ENCODE measurements at regions not wholly inside any gene's neighbourhood (a gene's known extent, or its start where the extent isn't known, plus 50 kb on each side); places are given as distances from the start of the nearest gene placed in this dataset.

DNA sequence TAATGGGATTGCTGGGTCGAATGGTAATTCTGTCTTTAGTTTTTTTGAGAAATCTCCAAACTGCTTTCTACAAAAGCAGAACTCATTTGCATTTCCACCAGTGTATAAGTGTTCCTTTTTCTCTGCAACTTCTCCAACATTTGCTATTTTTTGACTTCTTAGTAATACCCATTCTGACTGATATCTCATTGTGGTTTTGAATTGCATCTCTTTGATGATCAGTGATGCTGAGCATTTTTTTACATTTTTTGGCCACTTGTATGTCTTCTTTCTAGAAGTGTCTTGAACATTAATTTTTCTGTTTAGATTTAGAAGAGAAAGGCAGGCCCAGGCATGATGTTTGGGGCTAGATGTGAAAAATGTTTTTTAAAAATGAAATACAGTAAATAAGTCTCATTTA is 553.1 kb upstream of the MAN1A1 start:
- DNase-seq (ENCODE audit: low read depth in 2 of 2, low spot score in 1 of 2): no peak

DNA sequence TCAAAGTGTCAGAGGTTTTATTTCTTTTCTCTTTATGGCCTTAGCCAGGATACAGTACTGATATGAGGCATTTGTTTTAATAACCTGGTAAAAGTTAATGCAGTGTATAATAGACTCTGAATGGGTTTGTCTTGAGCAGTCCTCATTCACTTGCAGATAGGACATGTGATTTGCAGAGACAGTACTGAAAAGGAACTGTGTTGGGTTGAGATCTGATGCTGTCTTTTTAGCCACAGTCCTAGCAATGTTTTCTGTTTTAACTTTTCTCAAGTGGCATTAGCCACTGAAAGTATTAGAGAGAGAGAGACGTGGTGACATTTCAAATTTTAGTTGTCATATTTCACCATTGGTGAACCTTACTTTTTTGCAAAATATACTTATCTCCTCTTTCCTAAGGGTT is 547.2 kb upstream of the MAN1A1 start:
- DNase-seq (ENCODE audit: low read depth in 2 of 2, low spot score in 1 of 2): no peak

DNA sequence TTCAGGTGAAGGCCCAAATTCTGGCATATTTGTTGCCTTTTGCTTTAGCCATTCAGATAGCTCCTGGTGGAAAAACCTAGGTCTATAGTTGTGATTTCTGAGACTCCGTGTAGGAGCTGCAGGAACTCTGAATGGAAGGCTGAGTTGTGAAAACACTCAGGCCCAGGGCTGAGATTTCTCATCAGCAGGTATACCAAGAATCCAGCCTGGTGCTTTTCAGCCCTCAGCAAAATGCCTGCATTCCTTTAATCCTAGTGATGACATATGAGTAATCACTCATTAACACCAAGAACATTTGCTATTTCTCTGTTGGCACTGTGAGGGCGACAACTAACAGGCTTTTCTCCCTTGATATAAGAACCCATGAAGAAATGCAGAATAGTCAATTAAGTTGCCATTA is 546.1 kb upstream of the MAN1A1 start:
- DNase-seq (ENCODE audit: low read depth in 2 of 2, low spot score in 1 of 2): no peak

DNA sequence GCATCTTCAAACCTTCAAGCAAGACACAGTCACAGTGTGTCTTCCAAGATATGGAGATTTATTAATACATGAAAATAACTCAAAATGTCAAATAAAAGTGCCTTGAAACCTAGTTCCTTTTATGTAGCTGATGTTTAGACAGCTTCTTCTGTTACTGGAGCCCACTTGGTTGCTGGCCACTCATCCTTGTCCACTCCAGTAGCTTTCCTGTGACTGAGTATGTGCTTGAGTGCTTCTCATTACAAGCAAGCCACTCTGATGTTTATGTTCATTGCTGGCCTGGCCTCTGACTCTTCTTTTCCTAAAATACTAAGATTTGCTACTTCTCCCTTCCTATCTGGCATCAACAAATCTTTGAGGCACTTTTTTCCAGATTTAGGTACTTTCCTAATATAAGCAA is 545.2 kb upstream of the MAN1A1 start:
- no peak for DNase-seq (ENCODE audit: low read depth in 2 of 2, low spot score in 1 of 2)

DNA sequence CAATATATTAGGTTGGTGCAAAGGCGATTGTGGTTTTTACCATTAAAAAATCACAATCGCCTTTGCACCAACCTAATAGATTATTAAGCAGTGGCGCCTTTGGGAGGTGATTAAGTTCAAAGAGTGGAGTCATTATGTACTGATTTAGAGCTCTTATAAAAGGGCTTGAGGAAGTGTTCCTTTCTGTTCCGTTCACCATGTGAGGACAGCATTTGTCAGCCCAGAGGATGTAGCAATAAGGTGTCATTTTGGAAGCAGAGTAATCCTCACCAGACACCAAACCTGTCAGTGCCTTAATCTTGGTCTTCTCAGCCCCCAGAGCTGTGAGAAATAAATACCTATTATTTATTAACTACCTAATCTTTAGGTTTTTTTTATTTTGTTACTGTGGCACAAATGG is 542.1 kb upstream of the MAN1A1 start:
- DNase-seq (ENCODE audit: low read depth in 2 of 2, low spot score in 1 of 2): no peak

DNA sequence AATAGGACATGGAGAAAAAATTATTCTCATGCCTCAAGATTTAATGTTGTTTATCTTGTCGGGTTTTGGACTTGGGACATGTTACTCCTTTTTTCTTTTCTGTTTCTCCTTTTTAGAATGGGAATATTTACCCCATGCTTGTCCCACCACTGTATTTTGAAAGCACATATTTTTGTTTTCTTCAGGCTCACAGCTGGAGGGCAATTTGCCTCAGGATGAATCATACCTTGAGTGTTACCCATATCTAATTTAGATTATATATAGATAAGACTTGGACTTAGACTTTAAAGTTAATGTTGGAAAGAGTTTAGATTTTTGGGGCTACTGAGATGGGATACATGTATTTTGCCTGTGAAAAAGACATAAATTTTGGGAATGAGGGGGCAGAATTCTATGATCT is 541.6 kb upstream of the MAN1A1 start:
- no peak for DNase-seq (ENCODE audit: low read depth in 2 of 2, low spot score in 1 of 2)

DNA sequence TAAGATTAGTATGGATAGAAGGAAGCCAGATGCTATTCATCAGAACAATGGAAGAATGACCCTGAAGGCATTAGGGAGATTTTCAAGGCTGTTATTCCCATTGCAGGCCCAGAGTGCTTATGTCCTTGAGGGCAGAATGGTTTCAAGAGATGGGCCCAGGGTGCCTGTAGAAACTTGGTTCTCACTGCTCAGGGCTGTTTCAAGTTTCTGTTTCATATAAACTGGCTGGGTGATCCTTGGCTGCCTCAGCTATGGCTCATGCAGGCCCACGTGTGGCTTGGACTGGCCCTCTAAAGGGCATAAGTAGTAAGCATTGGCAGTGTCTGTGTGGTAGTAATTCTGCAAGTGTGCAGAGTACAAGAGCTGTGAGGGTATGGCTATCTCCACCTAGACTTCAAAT is 540.9 kb upstream of the MAN1A1 start:
- DNase-seq (ENCODE audit: low read depth in 2 of 2, low spot score in 1 of 2): no peak

DNA sequence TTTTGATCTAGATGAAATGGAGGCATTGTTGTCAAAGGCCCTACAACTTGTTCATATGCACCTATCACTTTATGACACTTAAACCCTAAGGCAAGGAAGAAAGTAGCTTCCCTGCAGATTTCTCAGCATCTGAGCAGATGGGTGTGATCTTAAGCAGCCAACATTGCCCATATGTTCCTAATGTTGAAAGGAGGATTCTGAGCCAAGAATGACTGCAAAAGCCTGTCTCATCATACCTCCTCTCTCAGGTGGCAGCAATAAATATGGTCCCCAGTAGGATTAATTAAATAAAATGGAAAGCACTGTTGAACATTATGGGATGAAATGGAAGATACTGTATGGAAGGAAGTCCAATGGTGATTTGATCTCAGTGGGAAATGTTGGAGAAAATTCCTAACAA is 538.1 kb upstream of the MAN1A1 start:
- DNase-seq (ENCODE audit: low read depth in 2 of 2, low spot score in 1 of 2): no peak

DNA sequence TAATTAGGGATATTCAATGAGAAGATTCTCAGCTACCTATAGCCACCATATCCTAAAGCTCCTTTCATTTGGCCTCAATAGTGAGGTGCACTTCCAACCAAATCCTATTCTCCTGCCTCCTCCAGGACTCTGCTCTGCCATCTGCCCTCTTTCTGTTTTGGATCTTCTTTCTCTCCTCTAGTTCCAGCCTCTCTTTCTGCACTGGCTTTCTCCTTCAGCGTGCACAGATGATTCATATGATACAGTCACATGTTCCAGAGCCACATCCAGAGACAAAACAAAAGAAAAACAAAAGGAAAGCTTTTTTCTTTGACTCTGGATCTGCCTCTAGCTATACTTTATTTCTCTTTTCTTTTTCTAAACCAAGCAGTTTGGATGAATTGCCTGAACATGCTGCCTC is 531.9 kb upstream of the MAN1A1 start:
- DNase-seq (ENCODE audit: low read depth in 2 of 2, low spot score in 1 of 2): no peak

DNA sequence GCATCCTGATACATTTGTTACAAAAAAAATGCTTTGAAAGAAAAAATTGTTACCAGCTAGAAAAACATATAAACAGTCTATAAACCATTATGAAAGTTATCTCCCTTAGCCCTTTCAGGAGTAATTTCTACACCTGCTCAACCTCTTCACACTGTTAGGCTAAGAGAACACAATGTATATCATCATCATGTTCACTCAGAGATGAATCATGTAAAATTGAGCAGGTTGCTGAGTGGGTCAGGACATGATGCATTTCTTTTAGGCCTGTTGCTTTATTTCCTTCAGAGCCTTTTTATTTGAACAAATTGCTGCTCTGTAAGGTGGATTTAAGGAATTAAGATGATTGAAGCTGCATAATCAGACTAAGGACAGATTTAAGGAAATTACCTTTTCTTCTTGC is 531.3 kb upstream of the MAN1A1 start:
- no peak for DNase-seq (ENCODE audit: low read depth in 2 of 2, low spot score in 1 of 2)

DNA sequence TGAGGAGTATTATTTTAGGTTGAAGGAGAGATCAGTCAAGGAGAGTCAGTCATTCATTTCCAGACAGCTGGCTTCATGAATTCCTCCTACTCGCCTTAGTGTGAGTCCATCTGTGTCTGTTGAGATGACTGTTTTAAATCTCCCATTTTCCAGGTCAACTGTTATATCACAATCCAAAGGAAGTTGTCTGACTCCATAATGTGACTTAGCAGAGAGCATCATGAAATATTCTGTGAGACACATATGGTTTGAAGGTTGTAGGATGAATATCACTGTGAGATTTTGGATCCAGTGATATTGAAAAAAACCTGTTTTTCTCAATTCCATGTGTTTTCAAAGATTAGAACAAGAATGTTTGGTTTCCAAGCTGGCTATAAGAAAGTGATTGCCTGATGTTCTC is 530.2 kb upstream of the MAN1A1 start:
- DNase-seq (ENCODE audit: low read depth in 2 of 2, low spot score in 1 of 2): no peak

DNA sequence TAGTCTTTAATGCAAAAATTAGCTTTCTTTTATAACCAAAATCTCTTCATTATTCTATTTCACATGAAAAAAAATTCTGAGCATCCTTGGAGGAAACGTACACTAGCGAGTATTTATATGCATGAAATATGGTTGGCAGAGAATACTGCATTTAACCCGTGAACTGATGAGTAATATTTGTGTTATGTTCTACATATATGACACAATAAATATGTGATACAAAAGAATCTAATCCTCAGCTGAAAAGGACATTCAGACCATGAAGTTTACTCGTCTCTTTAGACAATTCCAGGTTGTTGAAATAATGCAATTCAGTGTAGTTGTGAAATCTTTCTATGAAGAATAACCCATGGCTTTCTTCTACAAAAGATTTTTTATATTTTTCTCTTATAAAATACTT is 524.8 kb upstream of the MAN1A1 start:
- no peak for DNase-seq (ENCODE audit: low read depth in 2 of 2, low spot score in 1 of 2)

DNA sequence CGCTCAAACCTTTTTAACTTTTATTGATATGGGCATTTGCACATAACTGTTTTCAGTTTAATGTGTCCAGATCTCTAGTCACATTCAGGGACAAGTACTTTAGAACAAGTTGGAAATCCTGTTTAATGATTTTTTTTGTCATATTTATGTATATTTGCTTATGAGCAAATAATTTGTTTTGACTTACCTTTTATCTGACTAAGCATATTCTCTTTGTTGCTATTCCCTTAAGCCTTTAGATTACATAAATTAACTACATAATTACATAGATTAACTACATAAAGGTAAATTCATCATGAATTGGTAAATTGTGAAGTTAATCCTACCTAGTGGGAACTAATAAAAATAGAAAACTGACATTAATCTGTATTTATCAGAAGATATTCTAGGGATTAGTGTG is 523.5 kb upstream of the MAN1A1 start:
- no peak for DNase-seq (ENCODE audit: low read depth in 2 of 2, low spot score in 1 of 2)

DNA sequence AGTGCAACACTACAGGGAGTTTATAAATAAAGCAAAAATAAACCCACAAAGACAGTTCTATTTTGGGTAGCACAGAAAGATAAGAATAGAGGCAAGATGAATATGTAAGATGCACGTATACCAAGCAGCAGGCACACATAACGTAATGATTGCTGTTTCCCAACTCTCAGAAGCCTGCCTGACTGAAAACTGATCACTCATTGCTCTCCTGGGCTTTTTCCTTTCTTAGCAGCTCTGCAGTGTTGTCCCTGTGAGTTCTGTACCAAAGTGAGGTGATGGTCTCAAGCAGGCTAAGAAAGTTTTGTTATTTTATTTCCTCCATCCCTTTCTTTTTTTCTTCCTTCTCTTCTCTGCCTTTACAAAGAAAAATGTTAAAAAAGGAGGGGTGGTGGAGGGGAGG is 522.0 kb upstream of the MAN1A1 start:
- DNase-seq (ENCODE audit: low read depth in 2 of 2, low spot score in 1 of 2): no peak

DNA sequence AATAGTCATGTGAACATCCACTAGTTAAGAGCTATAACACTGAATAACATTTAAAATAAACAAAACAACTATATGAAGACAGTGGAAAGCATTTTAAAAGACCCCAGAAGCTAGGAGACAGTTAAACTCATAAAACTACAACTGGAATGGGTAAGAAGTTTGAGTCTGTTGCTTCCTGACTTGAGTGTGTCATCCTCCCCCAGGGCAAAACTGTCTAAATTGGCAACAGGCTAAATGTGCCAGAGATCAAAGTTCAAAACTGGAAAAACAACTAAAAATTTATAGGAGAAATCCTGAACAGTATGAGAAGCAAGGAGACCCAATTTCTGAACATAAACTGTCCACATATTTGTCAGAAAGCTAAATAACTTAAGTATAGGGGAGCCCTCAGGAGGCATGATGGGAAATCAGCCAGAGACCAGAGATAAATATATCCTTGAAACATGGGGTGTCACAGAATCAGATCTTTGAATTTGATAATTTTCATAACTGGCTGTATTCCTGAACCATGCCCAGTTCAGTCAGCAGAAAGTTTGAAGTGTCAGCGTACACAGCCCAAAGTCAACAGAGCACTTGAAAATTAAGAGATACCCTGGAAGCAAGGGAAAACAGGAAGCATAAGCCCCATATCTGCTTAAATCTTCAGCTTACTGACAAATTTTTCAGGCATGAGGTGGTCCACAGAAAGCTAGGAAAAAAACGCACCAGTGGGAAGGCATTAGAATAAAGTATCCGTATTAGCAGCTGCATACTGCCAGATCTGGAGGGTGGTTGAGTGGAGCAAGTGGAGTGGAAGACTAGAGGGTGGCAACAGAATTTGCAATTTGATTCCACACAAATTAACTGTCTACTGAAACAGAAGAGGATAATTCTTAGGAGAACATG is 516.1 kb upstream of the MAN1A1 start:
- no peak for DNase-seq (ENCODE audit: low read depth in 2 of 2, low spot score in 1 of 2)

DNA sequence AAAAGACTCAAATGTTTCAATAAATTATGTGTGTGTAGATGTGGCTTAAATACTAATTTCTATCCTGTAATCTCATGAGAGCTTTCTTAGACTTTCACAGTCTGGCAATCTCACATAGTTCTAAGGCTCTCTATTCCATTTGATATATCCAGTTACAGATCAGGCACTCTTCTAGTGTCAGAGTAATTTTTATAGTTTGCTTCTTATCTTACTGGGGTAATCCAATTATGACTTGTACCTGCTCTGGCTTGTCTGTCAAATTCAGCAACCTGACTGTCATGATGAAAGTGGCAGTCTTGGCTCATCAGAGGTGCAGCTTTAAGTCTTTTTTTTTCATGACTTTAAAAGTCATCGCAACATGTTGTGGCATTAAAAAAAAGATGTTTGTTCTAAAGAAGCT is 513.2 kb upstream of the MAN1A1 start:
- no peak for DNase-seq (ENCODE audit: low read depth in 2 of 2, low spot score in 1 of 2)

DNA sequence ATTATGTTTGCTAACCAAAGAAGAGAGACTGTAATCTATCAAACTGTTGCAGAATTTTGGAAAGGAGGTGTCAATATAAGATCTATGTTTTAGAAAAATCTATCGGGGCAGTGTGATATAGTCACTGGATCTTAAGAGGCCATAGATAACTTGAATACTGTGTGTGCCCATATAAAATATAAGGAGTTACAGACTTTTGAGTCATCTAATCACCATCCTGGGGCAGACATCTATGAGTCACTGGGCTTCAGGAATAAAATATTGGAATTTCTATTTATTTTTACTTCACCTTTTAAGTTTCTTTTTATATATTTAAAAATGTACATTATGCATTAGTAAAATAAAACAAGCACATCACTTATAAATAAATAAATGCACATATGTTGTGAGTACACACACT is 509.3 kb upstream of the MAN1A1 start:
- no peak for DNase-seq (ENCODE audit: low read depth in 2 of 2, low spot score in 1 of 2)

DNA sequence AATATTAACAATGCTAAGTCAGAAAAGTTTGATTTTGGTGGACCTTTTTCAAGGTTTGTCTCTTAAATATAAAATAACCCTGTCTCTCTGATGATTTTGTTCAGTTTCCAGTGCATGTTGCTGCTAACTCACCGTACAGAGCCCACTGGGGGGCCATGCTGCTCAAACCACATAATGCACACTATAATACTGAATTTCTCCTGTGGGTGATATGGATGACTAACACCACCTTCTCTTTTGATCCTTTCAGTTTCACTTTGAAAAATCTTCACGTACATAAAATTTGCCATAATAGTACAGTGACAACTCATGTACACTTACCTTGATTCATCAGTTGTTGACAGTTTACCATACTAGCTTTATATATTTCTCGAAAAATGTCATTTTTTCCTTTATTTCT is 506.6 kb upstream of the MAN1A1 start:
- DNase-seq (ENCODE audit: low read depth in 2 of 2, low spot score in 1 of 2): no peak

DNA sequence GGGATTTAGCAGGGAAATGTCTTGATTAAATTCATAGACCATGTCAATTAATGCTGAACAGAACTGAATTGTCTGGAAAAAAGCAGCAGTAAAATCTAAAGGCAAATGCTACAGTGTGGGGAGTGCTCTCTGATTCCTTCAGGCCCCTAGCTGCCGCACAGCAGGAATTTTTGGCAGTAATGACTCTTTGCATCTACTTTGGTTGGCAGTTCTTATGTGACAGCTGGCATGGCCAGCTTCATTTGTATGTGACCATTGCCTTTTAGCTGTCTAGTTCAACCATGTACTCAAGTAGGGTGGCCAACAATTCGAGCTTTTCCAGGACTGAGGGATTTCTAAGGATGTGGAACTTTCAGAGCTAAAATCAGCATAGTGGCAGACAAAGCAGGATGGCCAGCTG is 499.1 kb upstream of the MAN1A1 start:
- no peak for DNase-seq (ENCODE audit: low read depth in 2 of 2, low spot score in 1 of 2)

DNA sequence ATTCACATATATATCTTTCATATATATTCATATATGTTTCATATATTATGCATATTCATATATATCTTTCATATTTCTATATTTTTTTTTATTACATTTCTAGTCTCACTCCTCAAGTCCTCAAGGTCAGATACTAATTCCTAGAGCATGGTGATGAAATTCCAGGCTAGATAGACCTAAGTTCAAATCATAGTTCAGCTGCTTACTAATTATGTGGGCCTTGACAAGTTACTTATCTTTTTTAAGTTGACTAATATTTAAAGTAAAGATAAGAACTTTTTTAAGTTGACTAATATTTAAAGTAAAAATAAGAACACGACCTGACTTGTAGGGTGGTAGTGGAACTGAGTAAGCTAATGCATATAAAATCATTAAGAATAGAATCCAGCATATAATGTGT is 495.6 kb upstream of the MAN1A1 start:
- no peak for DNase-seq (ENCODE audit: low read depth in 2 of 2, low spot score in 1 of 2)

DNA sequence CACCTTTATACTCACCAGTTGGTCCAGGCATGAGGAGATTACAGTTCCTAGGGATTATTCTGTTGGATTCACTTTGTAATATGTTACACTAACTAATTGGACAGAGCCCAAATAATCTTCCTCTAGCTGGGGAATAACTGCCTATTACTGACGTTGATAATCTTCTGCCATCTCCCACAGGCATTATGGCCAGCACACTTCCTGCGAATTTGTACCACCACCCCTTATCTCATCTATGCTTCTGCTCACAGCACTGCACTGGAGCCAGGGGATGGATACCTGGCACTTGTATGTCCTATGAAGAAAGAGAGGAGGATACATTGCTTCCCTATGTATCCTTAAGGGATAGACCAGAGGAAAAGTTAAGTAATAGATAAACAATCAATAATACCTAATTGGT is 494.8 kb upstream of the MAN1A1 start:
- DNase-seq (ENCODE audit: low read depth in 2 of 2, low spot score in 1 of 2): no peak

DNA sequence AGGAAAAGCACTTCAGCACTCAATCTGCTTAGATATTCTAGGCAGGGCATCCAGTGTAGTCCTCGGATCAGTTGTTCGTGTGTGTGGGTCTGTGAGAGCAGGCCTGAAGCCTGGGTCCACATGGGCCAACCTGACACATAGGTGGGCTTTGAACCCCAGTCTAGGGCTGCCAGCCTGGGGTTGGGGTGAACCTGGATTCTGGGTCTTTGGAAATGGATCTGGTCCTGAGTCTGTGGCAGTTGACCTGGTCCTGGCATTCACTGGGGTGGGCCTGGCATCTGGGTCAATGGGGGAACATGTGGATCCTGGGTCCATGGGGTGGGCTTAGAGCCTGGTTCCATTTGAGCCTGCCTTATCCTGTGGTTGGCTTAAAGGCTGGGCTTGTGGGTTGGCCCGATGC is 492.6 kb upstream of the MAN1A1 start:
- no peak for DNase-seq (ENCODE audit: low read depth in 2 of 2, low spot score in 1 of 2)

DNA sequence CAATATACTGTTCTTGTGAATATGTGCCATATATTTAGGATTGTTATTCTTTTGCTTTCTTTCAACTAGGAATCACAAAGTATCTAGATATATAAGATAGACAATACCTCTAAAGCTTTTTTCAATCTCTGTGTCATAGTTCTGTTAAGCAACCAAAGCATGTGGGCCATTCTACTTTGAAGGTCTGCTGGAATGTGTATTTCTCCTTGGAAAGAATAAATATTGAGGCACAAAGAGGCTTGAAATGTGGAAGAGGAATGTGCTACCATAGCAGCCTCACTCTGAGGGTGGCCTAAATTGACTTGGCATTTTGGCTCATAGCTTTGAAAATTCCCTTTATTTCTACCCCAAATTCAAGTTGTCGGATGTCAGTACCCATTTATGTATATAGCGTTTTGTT is 488.5 kb upstream of the MAN1A1 start:
- DNase-seq (ENCODE audit: low read depth in 2 of 2, low spot score in 1 of 2): no peak

DNA sequence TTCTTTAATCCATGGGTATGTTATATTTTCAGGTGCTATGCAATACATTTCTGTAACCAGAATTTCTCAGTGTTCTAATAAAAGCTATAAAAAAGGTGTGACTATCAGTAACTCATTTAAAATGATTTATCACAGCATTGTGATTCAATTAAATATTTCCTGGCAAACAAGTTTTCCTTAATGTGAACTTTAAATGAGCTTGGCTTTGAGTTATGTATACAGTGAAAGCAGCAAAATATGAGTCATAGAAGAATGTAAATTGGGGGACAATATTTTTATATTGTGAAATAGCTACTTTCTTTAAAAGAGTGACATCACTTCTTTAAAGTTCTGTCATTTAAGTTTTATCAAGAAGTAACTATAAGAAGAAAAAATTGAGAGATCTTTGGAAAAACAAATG is 484.9 kb upstream of the MAN1A1 start:
- no peak for DNase-seq (ENCODE audit: low read depth in 2 of 2, low spot score in 1 of 2)
